ENCODE measurements at regions not wholly inside any gene's neighbourhood (a gene's known extent, or its start where the extent isn't known, plus 50 kb on each side); places are given as distances from the start of the nearest gene placed in this dataset.

GRCh38 chr5:82551840-82552385 is 273.8 kb upstream of the RPS23 start:
- Histone ChIP-seq H3K27ac (ENCODE audit: control insufficient read depth, insufficient read depth) (no peak overlapping the region), H3K79me2 (ENCODE audit: control insufficient read depth, insufficient read depth, low read length) (no peaks in the 10 kb centered on the region), H3K4me3 (no peak overlapping the region), H3K4me1 (ENCODE audit: control insufficient read depth, insufficient read depth, low read length) (no peaks in the 10 kb centered on the region), H3K9me3 (replicated peaks; ENCODE audit: control insufficient read depth, insufficient read depth, low read length) (no peaks in the 10 kb centered on the region), H3K9ac (ENCODE audit: control insufficient read depth, insufficient read depth, low read length) (no peak overlapping the region), H4K20me1 (ENCODE audit: control insufficient read depth, insufficient read depth) (no peaks in the 10 kb centered on the region), H3K4me2 (ENCODE audit: control insufficient read depth, insufficient read depth) (no peak overlapping the region), H3K27me3 (replicated peaks in 1 of 2; ENCODE audit: control insufficient read depth in 2 of 2, insufficient read depth in 2 of 2, low read length in 1 of 2) (no peaks in the 10 kb centered on the region), H3K36me3 (ENCODE audit: control insufficient read depth in 2 of 2, insufficient read depth in 2 of 2, low read length in 1 of 2) (no peaks in the 10 kb centered on the region), H2AFZ (ENCODE audit: control insufficient read depth, low read depth, low read length) (no peak overlapping the region)
- WGBS (ENCODE audit: insufficient coverage, insufficient replicate concordance, low lambda C conversion rate, missing lambda C conversion rate) = 54% methylated on average over 4 of the region's 4 CpGs
- DNase-seq (ENCODE audit: low read depth, low spot score) (no peak), ATAC-seq (no peak), FAIRE-seq (no peak)
- no peak for TF ChIP-seq CBX5 (IDR thresholded peaks at IDR 0.05; ENCODE audit: low read depth)
- TF ChIP-seq POLR2A (IDR thresholded peaks at IDR 0.05; ENCODE audit: low read depth, low read length) = no peak
- BruUV-seq (replicated peaks) = no TSS peak
- POLR2A ChIA-PET = no interaction called here
- CTCF ChIA-PET = no interaction called here
- in situ Hi-C loops (cut with MboI) = no loop called here
- SMC1A ChIA-PET (ENCODE audit: uncharacterized antibody, unreplicated experiment) = no interaction called here
- RAD21 ChIA-PET (ENCODE audit: unreplicated experiment) = no interaction called here
- intact Hi-C loops (cut with micrococcal nuclease; ENCODE audit: unreplicated experiment) = no loop called here

GRCh38 chr5:82551192-82551591 is 273.0 kb upstream of the RPS23 start:
- ChIA-PET CTCF (no interaction called here), SMC1A (ENCODE audit: uncharacterized antibody, unreplicated experiment) (no interaction called here), POLR2A (no interaction called here), RAD21 (ENCODE audit: unreplicated experiment) (no interaction called here)
- Histone ChIP-seq H3K4me2 (ENCODE audit: control insufficient read depth, insufficient read depth) (no peak overlapping the region), H3K4me1 (ENCODE audit: control insufficient read depth, insufficient read depth, low read length) (no peaks in the 10 kb centered on the region), H3K27ac (ENCODE audit: control insufficient read depth, insufficient read depth) (no peak overlapping the region), H3K9ac (ENCODE audit: control insufficient read depth, insufficient read depth, low read length) (no peak overlapping the region), H2AFZ (ENCODE audit: control insufficient read depth, low read depth, low read length) (no peak overlapping the region), H3K27me3 (replicated peaks in 1 of 2; ENCODE audit: control insufficient read depth in 2 of 2, insufficient read depth in 2 of 2, low read length in 1 of 2) (no peaks in the 10 kb centered on the region), H3K9me3 (replicated peaks; ENCODE audit: control insufficient read depth, insufficient read depth, low read length) (no peaks in the 10 kb centered on the region), H3K79me2 (ENCODE audit: control insufficient read depth, insufficient read depth, low read length) (no peaks in the 10 kb centered on the region), H4K20me1 (ENCODE audit: control insufficient read depth, insufficient read depth) (no peaks in the 10 kb centered on the region), H3K4me3 (no peak overlapping the region), H3K36me3 (ENCODE audit: control insufficient read depth in 2 of 2, insufficient read depth in 2 of 2, low read length in 1 of 2) (no peaks in the 10 kb centered on the region)
- no TSS peak for BruUV-seq (replicated peaks)
- FAIRE-seq (no peak), DNase-seq (ENCODE audit: low read depth, low spot score) (no peak), ATAC-seq (no peak)
- intact Hi-C loops (cut with micrococcal nuclease; ENCODE audit: unreplicated experiment) = no loop called here
- in situ Hi-C loops (cut with MboI) = no loop called here
- no peak for TF ChIP-seq ELK1 (IDR thresholded peaks at IDR 0.05; ENCODE audit: low read depth, low read length)
- no peak for TF ChIP-seq CUX1 (IDR thresholded peaks at IDR 0.05; ENCODE audit: insufficient replicate concordance, low read depth, low read length)
- no peak for TF ChIP-seq EGR1 (IDR thresholded peaks at IDR 0.05; ENCODE audit: borderline replicate concordance in 1 of 2, low read depth in 2 of 2, low read length in 2 of 2)
- no peak for TF ChIP-seq HSF1 (IDR thresholded peaks at IDR 0.05; ENCODE audit: low read depth, low read length)

All from GM12878 (cell line).